ENCODE measurements at regions not wholly inside any gene's neighbourhood (a gene's known extent, or its start where the extent isn't known, plus 50 kb on each side); places are given as distances from the start of the nearest gene placed in this dataset.

DNA sequence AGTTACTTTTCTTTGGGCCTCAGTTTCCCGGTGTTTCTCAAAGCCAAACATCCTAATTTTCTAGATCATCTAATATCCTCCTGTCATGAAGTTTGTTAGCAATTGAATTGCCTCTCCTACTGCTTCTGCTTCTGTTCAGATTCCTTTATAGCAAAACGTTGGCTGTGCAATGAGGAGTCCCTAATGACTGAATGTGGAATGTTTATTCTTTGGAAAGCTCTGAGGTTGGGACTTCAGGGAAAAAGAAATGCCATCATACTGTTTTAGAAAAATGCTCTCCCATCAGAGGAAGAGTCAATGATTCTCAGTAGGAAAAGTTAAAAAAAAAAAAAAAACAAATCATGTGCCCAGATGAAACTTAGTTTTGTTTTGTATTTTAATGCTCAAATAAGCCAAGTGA is 268.7 kb upstream of the PAPPA start:
- in situ Hi-C loops (cut with HindIII; ENCODE audit: extremely low pct_ligation_motif_present, low pct_unique_long_range_greater_than_20kb) (loop anchor here (5.0 to 25.0 kb wide), 5 partner anchors 112 to 777 kb away; no protein-coding TSS in a partner anchor), intact Hi-C loops (cut with micrococcal nuclease; ENCODE audit: unreplicated experiment) (loop anchor here (2.0 to 5.0 kb wide), 3 partner anchors 293 to 777 kb away; no protein-coding TSS in a partner anchor)
- WGBS (ENCODE audit: low lambda C conversion rate), result 38% methylated on average over 2 of the region's 2 CpGs
- H3K9me3 ChIP-seq (ENCODE audit: low read length), result no peaks in the 10 kb centered on the region
- no peaks in the 10 kb centered on the region for H4K20me1 ChIP-seq (ENCODE audit: insufficient read depth, low read length)
- no peak overlapping the region for H3K27ac ChIP-seq (ENCODE audit: extremely low read length, insufficient read depth, low read length)
- ChIA-PET POLR2A (no interaction called here), CTCF (ENCODE audit: low intra/inter-chr PET ratio, low total read pairs) (interaction anchor here (2.0 kb wide), 1 partner anchor 116 kb away, joined by 19 read pairs; no protein-coding TSS in a partner anchor)
- no peak overlapping the region for H3K9ac ChIP-seq (ENCODE audit: insufficient read depth, low read depth, low read length)
- FAIRE-seq (no peak), ATAC-seq (no peak), DNase-seq (ENCODE audit: low spot score) (no peak)
- no TSS peak for BruUV-seq (replicated peaks)
- H3K4me2 ChIP-seq (ENCODE audit: low read depth, low read length), result no peak overlapping the region
- no peak overlapping the region for H3K4me3 ChIP-seq (replicated peaks in 1 of 3; ENCODE audit: insufficient read depth in 1 of 3, low read depth in 2 of 3, low read length in 3 of 3)
- H2AFZ ChIP-seq (ENCODE audit: low read length), result no peak overlapping the region
- no peaks in the 10 kb centered on the region for H3K36me3 ChIP-seq (replicated peaks in 1 of 2; ENCODE audit: control insufficient read depth in 1 of 2, insufficient read depth in 2 of 2, low read length in 2 of 2)
- H3K79me2 ChIP-seq (ENCODE audit: insufficient read depth, low read length), result no peaks in the 10 kb centered on the region
- H3K4me1 ChIP-seq (ENCODE audit: insufficient read depth, low read length), result peaks cover 9% of the 10 kb centered on the region; the same call in 1 of the 2 replicates
- H3K27me3 ChIP-seq (ENCODE audit: control insufficient read depth in 1 of 2, insufficient read depth in 2 of 2, low read length in 2 of 2), result no peaks in the 10 kb centered on the region
- TF ChIP-seq ZMYM3 (CRISPR knock-in tag; IDR thresholded peaks at IDR 0.05), result no peak
- no peak for TF ChIP-seq ELF1 (CRISPR knock-in tag; IDR thresholded peaks at IDR 0.05)
- TF ChIP-seq, protein P1, sequence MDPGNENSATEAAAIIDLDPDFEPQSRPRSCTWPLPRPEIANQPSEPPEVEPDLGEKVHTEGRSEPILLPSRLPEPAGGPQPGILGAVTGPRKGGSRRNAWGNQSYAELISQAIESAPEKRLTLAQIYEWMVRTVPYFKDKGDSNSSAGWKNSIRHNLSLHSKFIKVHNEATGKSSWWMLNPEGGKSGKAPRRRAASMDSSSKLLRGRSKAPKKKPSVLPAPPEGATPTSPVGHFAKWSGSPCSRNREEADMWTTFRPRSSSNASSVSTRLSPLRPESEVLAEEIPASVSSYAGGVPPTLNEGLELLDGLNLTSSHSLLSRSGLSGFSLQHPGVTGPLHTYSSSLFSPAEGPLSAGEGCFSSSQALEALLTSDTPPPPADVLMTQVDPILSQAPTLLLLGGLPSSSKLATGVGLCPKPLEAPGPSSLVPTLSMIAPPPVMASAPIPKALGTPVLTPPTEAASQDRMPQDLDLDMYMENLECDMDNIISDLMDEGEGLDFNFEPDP (CRISPR knock-in tag; conservative IDR thresholded peaks at IDR 0.05), result no peak
- TF ChIP-seq ARNT (IDR thresholded peaks at IDR 0.05), result no peak
- TF ChIP-seq RFXAP (CRISPR knock-in tag; IDR thresholded peaks at IDR 0.05; ENCODE audit: borderline replicate concordance), result no peak
- TF ChIP-seq PRMT3 (CRISPR knock-in tag; IDR thresholded peaks at IDR 0.05; ENCODE audit: borderline replicate concordance, low read depth), result no peak
- no peak for TF ChIP-seq ZFP62 (CRISPR knock-in tag; IDR thresholded peaks at IDR 0.05)
- TF ChIP-seq, protein P2, sequence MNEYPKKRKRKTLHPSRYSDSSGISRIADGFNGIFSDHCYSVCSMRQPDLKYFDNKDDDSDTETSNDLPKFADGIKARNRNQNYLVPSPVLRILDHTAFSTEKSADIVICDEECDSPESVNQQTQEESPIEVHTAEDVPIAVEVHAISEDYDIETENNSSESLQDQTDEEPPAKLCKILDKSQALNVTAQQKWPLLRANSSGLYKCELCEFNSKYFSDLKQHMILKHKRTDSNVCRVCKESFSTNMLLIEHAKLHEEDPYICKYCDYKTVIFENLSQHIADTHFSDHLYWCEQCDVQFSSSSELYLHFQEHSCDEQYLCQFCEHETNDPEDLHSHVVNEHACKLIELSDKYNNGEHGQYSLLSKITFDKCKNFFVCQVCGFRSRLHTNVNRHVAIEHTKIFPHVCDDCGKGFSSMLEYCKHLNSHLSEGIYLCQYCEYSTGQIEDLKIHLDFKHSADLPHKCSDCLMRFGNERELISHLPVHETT (CRISPR knock-in tag; conservative IDR thresholded peaks at IDR 0.05), result no peak
- TF ChIP-seq, protein P3, sequence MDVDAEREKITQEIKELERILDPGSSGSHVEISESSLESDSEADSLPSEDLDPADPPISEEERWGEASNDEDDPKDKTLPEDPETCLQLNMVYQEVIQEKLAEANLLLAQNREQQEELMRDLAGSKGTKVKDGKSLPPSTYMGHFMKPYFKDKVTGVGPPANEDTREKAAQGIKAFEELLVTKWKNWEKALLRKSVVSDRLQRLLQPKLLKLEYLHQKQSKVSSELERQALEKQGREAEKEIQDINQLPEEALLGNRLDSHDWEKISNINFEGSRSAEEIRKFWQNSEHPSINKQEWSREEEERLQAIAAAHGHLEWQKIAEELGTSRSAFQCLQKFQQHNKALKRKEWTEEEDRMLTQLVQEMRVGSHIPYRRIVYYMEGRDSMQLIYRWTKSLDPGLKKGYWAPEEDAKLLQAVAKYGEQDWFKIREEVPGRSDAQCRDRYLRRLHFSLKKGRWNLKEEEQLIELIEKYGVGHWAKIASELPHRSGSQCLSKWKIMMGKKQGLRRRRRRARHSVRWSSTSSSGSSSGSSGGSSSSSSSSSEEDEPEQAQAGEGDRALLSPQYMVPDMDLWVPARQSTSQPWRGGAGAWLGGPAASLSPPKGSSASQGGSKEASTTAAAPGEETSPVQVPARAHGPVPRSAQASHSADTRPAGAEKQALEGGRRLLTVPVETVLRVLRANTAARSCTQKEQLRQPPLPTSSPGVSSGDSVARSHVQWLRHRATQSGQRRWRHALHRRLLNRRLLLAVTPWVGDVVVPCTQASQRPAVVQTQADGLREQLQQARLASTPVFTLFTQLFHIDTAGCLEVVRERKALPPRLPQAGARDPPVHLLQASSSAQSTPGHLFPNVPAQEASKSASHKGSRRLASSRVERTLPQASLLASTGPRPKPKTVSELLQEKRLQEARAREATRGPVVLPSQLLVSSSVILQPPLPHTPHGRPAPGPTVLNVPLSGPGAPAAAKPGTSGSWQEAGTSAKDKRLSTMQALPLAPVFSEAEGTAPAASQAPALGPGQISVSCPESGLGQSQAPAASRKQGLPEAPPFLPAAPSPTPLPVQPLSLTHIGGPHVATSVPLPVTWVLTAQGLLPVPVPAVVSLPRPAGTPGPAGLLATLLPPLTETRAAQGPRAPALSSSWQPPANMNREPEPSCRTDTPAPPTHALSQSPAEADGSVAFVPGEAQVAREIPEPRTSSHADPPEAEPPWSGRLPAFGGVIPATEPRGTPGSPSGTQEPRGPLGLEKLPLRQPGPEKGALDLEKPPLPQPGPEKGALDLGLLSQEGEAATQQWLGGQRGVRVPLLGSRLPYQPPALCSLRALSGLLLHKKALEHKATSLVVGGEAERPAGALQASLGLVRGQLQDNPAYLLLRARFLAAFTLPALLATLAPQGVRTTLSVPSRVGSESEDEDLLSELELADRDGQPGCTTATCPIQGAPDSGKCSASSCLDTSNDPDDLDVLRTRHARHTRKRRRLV (CRISPR knock-in tag; IDR thresholded peaks at IDR 0.05), result no peak
- TF ChIP-seq MED13 (CRISPR knock-in tag; IDR thresholded peaks at IDR 0.05), result no peak
- TF ChIP-seq ZKSCAN8 (CRISPR knock-in tag; IDR thresholded peaks at IDR 0.05; ENCODE audit: borderline replicate concordance), result no peak
- no peak for TF ChIP-seq SNAPC2 (CRISPR knock-in tag; IDR thresholded peaks at IDR 0.05)
- TF ChIP-seq, protein P4, sequence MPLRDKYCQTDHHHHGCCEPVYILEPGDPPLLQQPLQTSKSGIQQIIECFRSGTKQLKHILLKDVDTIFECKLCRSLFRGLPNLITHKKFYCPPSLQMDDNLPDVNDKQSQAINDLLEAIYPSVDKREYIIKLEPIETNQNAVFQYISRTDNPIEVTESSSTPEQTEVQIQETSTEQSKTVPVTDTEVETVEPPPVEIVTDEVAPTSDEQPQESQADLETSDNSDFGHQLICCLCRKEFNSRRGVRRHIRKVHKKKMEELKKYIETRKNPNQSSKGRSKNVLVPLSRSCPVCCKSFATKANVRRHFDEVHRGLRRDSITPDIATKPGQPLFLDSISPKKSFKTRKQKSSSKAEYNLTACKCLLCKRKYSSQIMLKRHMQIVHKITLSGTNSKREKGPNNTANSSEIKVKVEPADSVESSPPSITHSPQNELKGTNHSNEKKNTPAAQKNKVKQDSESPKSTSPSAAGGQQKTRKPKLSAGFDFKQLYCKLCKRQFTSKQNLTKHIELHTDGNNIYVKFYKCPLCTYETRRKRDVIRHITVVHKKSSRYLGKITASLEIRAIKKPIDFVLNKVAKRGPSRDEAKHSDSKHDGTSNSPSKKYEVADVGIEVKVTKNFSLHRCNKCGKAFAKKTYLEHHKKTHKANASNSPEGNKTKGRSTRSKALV (CRISPR knock-in tag; IDR thresholded peaks at IDR 0.05), result no peak
- TF ChIP-seq, protein P5, sequence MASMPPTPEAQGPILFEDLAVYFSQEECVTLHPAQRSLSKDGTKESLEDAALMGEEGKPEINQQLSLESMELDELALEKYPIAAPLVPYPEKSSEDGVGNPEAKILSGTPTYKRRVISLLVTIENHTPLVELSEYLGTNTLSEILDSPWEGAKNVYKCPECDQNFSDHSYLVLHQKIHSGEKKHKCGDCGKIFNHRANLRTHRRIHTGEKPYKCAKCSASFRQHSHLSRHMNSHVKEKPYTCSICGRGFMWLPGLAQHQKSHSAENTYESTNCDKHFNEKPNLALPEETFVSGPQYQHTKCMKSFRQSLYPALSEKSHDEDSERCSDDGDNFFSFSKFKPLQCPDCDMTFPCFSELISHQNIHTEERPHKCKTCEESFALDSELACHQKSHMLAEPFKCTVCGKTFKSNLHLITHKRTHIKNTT (CRISPR knock-in tag; IDR thresholded peaks at IDR 0.05), result no peak
- no peak for TF ChIP-seq CBFB (CRISPR knock-in tag; IDR thresholded peaks at IDR 0.05)
